Omental fat pad (tissue), 3 donors: ENCODE measurements at regions not wholly inside any gene's neighbourhood (a gene's known extent, or its start where the extent isn't known, plus 50 kb on each side); places are given as distances from the start of the nearest gene placed in this dataset.

ENCODE experiments used
- ATAC-seq: fragments of 150-250 bp; one replicate; pipeline ENCODE4 v1.9.1; 2016; ENCODE audit warnings: mild to moderate bottlenecking, moderate library complexity; ENCODE audit not compliant: low FRiP score
- DNase-seq: peaks from one replicate; pipeline ENCODE4 v3.0.0-alpha.2; 2019; ENCODE audit warnings: low spot score
- TF ChIP-seq, protein P1 (sequence below), 3 donors: fragments of 450-650 bp; IDR thresholded peaks; one replicate each; pipeline ENCODE4 v1.5.1; 2016 to 2017; ENCODE audit warnings: antibody characterized with exemption in 3 of 3, mild to moderate bottlenecking in 3 of 3, moderate library complexity in 2 of 3

DNA sequence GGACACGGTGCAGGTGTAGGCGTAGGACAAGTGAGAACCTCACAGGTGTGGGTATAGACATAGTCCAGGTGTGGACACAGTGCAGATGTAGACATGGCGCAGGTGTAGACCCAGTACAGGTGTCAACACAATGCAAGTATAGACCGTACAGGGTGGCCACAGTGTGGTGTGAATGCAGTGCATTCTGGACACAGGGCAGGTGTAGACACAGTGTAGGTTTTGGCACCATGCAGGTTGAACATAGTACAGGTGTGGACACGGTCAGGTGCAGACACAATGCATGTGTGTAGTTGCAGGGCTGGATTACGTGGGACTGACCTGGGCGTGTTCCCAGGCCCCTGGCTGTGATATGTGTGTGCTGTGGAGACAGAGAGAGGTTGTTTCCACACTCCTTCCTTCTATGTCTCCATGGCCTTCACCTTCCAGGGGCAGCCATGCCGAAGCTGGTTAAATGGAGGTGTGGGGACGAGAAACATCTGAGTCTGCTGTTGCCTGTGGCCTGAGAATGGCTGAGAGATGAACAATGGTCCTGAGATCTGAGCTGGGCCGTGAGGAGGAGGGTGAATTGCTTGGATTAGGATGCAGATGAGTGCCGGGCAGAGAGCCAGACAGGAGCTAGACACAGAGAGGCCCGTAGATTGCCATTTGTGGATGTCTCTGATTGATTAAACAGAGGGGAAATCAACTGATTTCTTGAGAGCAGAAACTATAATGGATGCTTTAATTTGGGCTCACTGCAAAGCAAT lies 343.9 kb upstream of the SHH start:
- no peak for ATAC-seq
- TF ChIP-seq, protein P1, sequence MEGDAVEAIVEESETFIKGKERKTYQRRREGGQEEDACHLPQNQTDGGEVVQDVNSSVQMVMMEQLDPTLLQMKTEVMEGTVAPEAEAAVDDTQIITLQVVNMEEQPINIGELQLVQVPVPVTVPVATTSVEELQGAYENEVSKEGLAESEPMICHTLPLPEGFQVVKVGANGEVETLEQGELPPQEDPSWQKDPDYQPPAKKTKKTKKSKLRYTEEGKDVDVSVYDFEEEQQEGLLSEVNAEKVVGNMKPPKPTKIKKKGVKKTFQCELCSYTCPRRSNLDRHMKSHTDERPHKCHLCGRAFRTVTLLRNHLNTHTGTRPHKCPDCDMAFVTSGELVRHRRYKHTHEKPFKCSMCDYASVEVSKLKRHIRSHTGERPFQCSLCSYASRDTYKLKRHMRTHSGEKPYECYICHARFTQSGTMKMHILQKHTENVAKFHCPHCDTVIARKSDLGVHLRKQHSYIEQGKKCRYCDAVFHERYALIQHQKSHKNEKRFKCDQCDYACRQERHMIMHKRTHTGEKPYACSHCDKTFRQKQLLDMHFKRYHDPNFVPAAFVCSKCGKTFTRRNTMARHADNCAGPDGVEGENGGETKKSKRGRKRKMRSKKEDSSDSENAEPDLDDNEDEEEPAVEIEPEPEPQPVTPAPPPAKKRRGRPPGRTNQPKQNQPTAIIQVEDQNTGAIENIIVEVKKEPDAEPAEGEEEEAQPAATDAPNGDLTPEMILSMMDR (IDR thresholded peaks at IDR 0.05): no peak
- DNase-seq: no peak

DNA sequence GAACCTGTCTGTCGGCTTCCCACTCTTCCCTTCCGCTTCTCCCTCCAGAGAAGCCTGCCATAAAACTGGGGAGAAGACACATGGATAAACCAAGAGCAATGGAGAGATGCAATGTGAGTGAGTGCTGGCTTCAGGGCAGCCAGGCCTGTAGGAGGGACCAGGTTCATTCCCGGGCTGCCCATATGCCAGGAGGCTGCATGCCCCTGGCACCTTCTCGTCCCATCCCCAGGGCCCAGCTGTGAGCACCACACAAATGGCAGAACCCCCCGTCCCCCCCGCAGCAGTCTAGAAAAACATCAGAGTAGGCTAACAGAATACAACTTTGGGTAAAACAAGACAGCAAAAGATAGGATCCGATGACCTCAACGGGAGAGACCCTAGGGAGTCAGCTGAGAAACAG lies 341.3 kb upstream of the SHH start:
- ATAC-seq (no peak), DNase-seq (no peak)
- TF ChIP-seq, protein P1 (IDR thresholded peaks at IDR 0.05): no peak

DNA sequence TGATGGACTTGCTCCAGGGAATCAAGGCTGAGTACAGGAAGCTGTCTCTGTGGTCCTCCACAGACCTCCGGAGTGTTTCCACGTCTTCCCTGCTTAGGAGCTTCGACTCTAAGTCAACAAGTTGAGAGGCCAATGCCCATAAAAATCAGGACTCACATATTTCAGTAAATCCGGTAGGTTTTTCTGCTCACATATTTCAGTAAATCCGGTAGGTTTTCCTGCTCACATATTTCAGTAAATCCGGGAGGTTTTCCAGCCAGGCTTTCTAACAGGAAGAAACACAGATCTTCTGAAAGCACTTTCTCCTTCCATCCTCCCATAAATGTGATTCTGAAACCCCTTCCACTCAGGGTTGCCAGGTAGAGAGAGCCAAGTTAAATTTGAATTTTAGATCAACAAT lies 340.1 kb upstream of the SHH start:
- ATAC-seq: no peak
- no peak for DNase-seq
- TF ChIP-seq, protein P1 (IDR thresholded peaks at IDR 0.05): no peak

DNA sequence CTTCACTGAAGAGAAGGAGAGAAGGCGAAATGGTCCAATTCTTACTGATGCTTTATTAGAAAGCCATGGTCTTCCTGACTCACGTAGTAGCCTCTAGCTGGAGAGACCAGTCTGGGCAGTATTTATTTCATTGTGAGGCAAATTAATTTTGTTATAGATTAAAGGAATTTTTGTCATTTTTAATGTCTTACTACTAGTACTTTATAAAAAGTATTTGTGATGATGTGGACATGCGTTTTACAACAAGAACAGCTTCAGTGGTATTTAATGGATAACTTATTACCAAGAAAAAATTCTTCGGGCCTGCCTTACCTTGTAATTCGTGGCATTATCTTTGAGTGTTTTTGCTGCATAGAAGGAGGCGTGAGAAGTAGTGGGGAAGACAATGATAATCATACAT lies 339.4 kb upstream of the SHH start:
- DNase-seq: no peak
- no peak for ATAC-seq
- TF ChIP-seq, protein P1 (IDR thresholded peaks at IDR 0.05): no peak

DNA sequence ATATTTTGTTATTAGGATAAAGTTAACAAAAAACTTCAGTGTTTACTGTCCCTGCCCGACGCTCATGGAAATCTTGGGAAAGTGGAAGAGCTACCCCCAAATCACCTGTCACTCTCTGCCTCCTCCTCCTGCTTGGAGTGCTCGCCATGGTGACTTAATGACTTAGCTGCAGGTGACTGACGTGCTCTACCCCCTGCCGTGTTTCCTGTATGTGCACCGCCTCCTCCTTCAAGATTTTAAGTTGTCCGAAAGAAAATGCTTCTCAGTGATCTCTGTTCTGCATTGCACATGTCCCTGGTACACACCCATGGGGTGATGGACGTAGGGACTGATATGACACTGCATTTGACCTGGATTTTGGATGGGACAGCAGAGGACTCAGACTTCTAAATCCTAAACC lies 338.8 kb upstream of the SHH start:
- TF ChIP-seq, protein P1 (IDR thresholded peaks at IDR 0.05): no peak
- no peak for ATAC-seq
- no peak for DNase-seq

DNA sequence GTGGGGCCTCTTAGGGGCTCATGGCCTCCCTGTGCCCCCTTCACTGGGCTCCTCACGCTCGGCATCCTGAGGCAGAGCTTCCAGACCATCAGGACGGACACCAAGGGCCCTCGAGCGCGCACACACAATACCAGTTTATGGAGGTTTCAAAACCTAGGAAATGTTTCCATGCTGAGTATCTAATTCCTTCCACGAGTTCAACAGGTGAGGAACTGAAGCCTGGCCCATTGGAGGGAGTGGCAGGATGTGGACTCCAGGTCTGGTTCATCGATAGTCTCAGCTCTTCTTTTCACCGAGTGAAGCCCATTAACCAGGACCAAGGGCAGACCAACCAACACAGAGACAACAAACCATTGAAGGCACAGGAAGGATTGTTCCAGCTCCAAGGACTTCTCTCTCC lies 336.7 kb upstream of the SHH start:
- no peak for ATAC-seq
- DNase-seq: no peak
- TF ChIP-seq, protein P1 (IDR thresholded peaks at IDR 0.05): no peak

DNA sequence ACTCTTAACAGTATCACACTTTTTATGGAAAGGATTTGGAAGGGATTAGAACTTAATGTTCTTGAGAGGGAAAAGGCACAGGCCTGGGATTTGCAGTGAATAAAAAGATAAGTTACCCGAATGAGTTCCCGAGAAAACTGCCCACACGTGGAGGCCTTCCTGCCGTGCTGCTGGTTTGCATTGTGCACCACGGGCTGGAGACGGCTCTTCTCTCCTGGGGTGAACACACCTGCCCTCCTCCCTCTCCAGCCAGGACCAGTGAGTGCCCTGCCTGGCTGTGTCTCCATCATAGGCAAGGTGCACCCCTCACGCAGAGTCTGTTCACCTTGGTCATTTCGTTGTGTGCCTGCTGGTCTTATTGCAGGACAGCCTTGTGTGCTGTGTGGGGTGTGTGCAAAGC lies 336.3 kb upstream of the SHH start:
- ATAC-seq: no peak
- TF ChIP-seq, protein P1 (IDR thresholded peaks at IDR 0.05): no peak
- no peak for DNase-seq
